GM21717 (cell line): ENCODE measurements at regions not wholly inside any gene's neighbourhood (a gene's known extent, or its start where the extent isn't known, plus 50 kb on each side); places are given as distances from the start of the nearest gene placed in this dataset.
"Not testable (repeated sequence)": the region's sequence is repeated elsewhere in the genome, so short reads cannot be mapped to it uniquely, and the experiment has no call there.

Experiments used
- ATAC-seq: cut with Tn5 transposase; IDR thresholded peaks from one replicate; pipeline ENCODE4 v1.9.1; 2021; ENCODE audit warnings: mild to moderate bottlenecking, moderate library complexity; ENCODE audit not compliant: unreplicated experiment

DNA sequence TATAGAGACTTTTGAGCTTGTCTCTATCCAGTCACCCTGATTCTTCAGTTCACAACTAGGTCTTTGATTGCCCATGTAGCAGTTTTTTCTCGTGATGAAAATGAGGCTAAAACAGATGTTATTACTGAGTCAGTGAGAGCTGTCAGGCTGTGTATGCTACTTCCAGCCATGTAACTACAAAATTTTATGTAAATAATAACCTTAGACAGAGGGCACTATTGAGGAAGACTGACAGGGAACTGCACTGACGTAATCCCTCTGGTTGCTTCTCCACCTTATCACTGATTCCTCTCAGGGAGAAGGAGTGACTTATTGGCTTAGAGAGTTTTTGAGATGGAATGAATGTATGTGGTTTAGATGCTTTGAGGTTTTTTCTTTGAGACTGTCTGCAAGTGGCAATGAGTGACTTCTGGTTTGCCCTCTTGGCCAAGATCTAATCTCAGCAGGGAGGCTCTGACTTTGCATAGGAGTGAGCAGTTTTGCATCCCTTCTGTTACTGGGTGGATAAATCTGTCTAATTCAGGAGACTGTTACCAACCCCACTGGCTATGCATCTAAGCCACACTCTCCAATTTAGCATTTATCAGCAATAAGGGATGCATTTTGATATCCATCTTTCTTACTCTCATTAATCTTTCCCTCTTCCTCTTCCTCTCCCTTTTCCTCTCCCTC is 555.2 kb upstream of the FANCL start:
- no peak for ATAC-seq

DNA sequence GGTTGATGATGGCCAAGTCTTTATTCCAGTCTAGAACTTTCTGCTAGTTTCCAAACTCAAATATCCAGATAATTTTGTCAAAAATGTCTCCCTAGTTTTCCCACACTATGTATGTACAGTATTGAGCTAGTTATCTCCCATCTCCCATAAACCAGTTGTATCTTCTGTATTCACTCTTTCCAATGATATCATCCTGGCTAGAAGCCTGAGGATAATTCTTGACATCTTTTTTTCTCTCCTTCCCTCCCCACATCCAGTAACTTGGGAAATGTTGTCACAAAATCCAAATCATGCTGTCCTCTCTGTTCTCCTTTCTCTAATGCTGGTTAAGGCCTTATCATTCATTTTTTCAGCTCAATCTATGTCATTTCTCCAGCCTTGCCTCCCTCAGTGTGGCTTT is 553.8 kb upstream of the FANCL start:
- no peak for ATAC-seq

DNA sequence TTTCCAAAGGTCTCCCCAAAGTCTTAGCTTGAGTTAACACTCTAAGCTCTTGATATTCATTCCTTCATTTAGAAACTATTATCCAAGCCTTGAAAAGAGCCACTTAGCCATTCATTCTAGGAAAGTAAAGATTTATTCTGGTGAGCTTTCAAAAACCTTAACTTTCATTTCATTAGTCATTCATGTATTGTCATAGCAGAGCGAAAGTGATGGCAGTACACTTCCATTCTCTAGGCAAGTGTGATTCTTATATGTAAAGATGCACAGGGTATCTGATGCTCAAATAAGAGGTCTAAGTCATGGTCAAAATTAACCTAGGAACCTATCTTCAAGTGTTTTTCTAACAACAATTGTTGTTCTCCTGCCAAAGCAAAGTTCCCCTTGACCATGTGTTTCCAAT is 553.0 kb upstream of the FANCL start:
- ATAC-seq: peak; percentile 92

DNA sequence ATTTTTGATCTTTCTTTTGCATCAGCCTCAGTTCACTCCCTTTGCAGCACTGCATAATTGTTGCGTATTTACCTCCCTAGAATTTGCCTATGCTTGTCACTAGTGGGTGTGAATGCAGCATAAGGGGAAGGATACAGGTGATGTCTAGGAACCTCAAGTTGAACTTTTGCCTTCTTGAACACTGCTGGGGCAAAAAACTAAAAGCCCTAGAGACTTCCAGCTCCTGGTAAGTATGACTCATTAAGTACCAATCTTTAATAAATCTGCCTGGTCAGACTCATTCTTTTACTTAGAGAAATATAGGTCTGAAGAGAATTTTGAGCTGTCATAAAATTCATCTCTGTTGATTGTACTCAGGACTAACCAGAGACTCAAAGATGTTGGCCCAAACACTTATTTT is 547.3 kb upstream of the FANCL start:
- peak; percentile 74 for ATAC-seq

DNA sequence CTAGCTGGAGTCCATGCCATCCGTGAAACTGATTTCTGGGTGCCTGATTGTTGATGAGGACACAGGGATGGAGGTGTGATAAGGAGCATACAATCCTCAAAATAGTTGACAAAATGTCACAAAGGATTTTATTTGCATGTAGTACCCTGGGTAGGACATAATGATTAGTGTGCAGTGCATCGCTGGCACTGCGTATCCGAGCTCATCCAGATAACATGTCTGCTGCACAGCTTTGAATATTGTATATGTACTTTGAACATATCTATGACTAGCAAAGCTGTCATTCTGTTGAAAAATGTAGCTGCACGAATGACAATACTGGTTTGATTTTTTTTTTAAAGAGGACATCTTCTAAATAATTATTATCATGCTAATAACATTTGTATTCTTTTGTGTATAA is 529.7 kb upstream of the FANCL start:
- no peak for ATAC-seq

DNA sequence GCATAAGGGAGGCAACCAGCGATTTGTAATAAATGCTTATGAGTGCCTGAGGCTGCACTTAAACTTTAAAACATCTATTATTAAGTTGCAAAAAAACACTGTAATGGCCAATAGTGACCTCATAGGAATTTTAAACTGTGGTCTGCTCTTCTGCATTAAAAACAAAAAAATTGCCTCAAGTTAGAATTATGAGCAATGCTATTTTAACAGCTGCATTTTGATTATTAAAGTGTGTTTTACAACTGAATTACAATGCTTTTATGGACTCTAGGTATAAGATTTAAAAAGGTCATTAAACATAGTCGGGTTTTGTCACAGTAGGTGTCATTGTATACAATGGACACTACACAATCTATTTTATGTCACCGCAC is 528.7 kb upstream of the FANCL start:
- ATAC-seq: no peak

DNA sequence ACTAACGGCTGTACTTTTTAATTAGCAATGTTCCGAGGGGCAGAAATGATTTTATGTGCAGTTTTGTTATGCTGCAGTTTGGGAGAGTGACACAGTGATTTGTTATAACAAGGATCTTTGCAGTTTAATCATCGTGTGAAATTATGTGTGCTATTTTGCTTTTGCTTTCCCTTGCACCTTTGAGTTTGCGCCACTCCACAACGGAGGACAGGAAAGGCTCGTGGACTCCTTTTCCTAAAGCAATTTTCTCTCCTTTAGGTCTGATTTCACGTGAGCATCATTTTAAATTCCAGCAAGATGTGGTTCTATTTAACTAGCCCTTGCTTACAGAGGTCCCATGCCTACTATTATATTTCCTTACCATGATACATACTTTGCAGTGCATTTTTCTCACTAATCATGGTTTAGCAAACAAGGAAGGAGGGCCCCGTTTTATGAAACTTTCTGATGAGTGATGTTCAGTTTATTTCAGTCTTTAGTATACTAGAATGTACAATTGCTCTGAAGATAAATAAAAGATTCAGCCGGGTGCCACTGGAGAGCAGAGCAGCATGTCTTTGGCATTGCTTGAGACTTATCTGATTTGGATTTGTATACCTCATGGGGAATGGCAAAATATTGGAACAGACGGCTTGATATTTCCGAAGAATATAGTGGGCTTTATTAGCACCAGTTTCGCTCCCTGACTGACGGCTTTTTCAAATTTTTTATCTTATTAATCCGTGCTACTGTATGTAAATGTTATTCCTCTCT is 528.2 kb upstream of the FANCL start:
- ATAC-seq: no peak

DNA sequence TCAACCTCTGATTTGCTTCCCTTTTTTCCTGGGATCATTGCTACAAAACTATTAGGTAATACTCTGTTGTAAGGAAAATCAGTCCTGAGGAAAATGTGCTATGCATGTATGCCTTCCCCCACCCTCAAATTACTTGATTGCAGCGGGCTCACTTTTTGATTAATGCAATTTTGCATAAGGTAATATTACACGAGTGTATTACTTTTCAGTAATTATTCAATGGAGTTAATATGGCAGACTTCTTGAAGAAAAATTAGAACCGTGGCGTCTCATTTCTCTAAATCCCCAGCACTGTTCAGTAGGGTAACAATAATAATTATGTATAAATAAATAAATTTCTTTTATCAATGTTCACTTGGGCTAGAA is 527.6 kb upstream of the FANCL start:
- no peak for ATAC-seq

DNA sequence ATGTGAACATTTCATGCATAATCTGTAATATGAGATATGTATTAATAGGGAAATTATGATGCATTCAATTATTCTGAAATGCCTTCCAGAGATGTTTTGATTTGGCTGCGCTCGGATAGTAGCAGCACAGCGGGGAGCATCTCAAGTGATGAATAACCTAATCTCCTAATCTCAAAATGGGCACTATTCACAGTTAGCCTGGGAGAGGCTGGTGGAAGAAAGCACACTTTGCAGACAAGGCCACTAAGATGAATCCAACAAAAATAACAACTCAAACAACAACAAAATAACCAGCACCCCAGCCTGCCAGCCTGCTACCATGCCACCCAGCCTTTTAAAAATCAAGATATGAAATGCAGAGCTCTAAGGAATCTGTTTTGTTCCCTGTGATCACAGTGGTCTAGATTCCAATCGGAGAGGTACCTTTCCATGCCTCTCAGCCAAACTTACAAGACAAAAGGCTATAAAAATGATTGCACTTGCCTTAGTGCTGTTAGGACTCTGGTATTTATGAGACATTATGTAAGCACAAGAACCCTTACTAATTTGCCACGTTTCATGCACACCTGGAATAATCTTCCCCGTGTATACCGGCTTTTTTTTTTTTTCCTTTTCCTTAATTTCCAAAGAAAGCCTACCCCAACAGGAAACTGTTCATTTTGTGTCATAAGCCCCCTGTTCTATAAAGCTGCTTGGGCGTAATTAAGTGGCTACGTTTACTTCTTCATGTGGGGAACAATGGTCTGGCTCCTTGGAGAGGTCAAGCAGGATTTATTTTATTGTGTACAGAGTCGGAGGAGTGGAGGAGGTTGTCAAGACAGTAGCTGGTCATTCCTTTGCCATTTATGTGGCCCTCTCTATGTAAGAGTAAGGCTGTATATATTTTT is 526.9 kb upstream of the FANCL start:
- ATAC-seq: no peak

DNA sequence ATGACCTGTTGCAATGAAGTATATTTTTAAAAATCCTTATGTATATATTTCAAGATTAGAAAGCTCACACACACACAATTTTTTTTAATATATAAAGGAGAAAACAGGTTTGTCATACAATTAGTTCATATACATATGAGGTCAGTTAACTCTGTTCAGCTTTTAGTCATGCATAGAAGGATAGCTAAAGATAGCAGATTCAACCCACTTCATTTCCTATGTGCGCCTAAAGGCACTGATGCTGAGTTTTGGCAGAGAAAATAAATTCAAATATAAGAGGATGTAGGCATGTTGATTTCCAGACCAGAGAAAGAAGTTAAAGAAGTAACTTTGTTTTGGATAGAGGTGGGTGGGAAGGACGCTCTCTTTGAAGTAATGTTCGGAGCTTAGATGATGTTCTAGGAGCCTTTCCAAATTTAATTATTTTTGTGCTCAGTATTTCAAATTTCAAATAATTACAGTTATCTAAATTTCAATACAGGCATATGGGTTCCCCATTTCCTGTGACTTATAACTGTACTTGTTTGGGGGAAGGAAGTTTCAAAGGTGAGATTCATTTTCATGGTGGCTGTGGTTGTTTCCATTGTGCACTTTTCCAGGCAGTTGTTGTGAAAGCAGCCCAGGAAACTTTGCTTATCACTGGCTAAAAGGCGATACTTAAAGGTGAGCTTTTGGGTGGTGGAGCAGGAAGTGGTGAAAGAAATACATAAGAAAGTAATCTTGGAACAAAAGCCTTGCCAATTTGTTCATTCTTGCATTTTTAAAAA is 523.4 kb upstream of the FANCL start:
- peak; percentile 68 for ATAC-seq

DNA sequence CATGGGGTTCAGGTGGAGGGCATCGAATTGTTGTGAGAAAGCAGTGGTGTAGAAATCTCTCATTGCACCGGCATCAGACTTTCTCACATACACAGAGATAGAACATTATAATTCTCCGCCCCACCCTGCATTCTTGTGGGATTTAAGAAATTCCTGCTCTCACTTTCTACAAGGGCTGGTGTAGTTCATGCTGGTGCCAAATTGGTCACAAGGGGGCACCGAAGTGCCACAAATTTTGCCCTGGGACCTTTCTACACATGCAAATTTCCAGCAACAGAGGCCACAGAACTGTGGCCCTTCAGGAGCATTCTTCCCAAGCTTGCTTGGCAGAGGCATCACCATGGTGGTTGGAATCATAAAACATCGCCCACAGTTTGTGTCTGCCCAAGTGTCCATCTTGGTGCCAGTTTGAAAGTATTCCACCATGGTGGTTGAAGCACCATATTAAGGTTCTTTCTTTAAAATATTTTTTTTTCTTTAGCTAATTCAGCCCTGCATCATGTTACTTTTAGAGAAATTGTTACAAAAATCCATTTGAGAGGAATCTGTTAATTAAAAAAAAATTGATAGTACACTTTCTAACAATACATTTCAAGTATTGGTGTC is 521.2 kb upstream of the FANCL start:
- ATAC-seq: peak; percentile 76

DNA sequence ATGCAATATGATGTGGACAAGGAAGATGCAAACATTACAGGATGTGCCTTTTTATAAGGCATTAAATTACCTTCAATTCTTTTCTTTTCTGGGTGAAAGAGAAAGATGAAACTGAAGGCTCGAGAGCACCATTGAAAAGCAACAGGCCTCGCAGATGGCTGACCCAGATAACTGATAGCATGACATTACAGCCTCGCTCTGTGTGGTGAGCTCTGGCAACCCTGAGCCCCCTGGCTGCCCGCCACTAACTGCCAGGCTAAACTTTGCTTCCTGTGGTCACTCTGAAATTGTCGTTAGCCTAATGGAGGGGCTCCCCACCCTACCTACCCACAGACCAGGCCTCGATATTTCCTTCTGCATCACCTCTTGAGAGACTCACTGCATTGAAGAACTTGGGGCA is 516.8 kb upstream of the FANCL start:
- no peak for ATAC-seq

DNA sequence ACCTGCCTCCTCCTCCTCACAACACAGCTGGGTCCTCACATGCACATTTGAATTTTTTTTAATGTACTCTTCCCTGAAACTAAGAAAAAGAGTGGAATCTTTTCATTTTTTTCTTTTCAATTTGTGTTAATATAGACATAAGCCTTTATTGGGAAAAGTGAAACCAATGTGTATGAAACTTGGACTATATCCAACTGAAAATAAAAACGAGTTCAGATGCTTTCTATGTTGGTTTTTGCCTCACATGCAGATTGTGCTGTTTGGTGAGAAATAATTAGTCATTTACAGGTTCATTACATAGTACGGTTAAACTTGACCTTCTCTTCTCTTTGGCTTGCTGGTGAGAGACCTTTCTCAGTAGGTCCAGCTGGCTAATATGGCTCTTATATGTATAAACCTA is 515.2 kb upstream of the FANCL start:
- no peak for ATAC-seq

DNA sequence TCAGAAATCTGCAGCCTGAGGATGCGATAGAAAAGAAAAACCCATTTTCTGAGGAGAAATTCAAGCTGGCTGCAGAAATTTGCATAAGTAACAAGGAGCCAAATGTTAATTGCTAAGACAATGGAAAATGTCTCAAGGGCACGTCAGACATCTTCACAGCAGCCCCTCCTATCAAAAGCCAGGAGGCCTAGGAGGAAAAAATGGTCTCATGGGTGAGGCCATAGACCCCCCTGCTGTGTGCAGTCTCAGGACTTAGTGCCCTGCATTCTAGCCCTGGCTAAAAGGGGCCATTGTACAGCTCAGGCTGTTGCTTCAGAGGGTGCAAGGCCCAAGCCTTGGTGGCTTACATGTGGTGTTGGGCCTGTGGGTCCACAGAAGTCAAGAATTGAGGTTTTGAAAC is 511.4 kb upstream of the FANCL start:
- not testable (repeated sequence) for ATAC-seq

DNA sequence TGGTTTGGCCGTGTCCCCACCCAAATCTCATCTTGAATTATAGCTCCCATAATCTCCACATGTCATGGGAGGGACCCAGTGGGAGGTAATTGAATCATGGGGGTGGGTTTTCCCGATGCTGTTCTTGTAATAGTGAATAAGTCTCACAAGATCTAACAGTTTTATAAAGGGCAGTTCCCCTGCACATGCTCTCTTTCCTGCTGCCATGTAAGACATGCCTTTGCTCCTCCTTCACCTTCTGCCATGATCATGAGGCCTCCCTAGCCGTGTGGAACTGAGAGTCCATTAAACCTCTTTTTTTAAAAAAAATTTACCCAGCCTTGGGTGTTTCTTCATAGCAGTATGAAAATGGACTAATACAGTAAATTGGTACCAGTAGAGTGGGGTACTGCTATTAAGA is 510.6 kb upstream of the FANCL start:
- ATAC-seq: not testable (repeated sequence)

DNA sequence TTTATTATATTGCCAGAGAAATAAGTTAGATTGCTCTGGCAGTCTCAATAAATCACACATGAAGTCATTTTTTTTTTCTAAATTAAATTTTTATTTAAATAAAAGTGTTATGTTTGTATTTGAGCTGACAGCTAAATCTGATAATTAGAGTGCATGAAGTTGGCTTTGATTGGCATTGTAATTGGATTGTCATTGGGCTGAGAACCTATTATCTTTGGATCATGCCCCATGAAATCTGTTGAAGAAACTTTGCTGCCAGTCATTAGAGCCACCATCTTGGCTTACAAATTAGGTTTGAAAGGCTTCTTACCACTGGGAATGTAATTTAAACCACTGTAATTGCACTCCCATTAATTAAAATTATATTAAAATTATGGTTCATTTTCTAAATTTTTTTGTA is 507.9 kb upstream of the FANCL start:
- ATAC-seq: no peak

DNA sequence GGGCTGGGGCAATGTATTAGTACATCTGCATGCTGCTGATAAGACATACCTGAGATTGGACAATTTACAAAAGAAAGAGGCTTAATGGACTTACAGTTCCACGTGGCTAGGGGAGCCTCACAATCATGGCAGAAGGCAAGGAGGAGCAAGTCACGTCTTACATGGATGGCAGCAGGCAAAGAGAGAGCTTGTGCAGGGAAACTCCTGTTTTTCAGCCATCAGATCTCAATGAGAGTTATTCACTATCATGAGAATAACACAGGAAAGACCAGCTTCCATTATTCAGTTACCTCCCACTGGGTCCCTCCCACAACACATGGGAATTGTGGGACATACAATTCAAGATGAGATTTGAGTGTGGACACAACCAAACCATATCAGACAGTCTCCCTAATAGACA is 504.2 kb upstream of the FANCL start:
- ATAC-seq: not testable (repeated sequence)

DNA sequence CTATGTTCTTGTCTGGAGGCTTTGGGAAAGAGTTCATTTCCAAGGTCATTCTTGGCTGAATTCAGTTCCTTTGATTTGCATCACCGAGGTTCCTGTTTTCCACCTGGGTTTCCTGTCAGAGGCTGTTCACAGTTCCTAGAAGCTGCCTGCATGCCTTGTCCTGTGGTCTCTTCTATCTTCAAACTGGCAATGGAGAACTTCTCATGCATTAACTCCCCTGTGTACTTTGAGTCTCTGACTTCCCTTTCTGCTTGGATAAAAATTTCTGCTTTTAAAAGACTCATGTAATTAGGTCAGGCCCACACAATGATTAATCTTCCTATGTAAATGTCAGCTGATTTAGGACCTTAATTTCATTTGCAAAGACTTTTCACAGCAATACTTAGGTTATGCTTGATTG is 499.3 kb upstream of the FANCL start:
- ATAC-seq: no peak

DNA sequence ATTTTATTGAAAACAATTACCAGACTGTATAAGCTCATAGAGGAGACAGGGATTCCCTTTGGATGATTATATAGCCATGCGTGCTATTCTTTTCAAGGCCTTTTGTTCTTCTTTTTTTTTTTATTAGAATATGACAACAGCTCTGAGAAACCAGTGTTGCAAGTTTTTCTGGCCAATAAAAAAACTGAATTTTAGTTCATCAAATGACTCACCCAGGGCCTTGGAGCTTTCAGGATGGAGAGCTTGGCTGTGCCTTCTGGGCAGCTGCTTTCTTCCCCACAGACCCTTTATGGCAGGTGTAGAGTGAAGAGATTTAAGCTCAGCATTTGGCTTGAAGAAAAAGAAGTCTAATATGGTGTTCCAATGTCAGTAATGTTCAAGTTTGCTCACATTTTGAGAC is 497.9 kb upstream of the FANCL start:
- ATAC-seq: no peak

DNA sequence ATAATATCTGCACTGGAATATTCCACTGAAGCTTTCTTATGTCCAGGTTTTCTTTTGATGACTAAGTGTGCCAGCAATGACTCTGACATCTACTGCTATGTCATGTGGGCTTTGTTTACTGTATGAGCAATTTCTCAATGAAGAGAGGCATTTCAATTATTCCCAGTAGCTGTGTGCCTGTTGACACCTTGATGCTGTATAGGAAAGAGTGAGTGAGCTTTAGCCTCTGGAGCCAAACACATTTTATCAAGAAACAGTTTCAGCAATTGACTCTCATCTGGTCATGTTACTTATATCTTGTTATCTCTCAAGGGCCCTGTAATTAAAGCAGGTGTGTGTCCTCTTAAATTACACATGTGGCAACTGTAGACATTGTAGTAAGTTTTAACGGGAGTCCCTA is 493.2 kb upstream of the FANCL start:
- no peak for ATAC-seq

DNA sequence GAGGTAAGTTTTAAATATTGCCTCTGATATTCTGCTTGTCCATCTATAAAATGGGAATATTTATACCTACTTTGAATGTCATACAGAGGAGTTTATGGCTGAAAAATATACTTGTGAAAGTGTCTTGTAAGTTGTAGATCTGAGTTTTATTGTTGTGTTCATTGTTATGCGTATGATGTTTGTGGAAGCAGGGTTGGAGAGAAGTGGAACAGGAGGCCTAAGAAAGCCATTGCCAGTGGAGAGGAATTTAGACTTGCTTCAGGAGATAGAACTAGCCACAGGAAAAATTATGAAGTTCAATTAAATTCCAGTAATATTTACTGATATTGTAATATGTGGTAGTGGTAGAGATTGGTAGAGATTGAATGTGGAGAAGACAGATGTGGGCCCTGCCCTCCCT is 491.9 kb upstream of the FANCL start:
- no peak for ATAC-seq
